ENCODE measurements at regions not wholly inside any gene's neighbourhood (a gene's known extent, or its start where the extent isn't known, plus 50 kb on each side); places are given as distances from the start of the nearest gene placed in this dataset.
A peak's percentile ranks its signal among the peaks of the same experiment; 100 is the strongest.
"Not testable (repeated sequence)": the region's sequence is repeated elsewhere in the genome, so short reads cannot be mapped to it uniquely, and the experiment has no call there.

- DNase-seq = no peak
Measured at GRCh38 chr9:34783951-34784487, 74.1 kb upstream of the CCL21 start.

GRCh38 chr9:34782372-34782771 is 72.4 kb upstream of the CCL21 start:
- DNase-seq = no peak

GRCh38 chr9:34777666-34778065 is 67.7 kb upstream of the CCL21 start:
- no peak for DNase-seq

GRCh38 chr9:34773955-34774354 is 64.0 kb upstream of the CCL21 start:
- DNase-seq = no peak

- DNase-seq = no peak
Measured at GRCh38 chr9:34773306-34773910, 63.5 kb upstream of the CCL21 start.

GRCh38 chr9:34771007-34771406 is 61.1 kb upstream of the CCL21 start:
- no peak for DNase-seq

- DNase-seq = not testable (repeated sequence)
Measured at GRCh38 chr9:34767087-34767486, 57.2 kb upstream of the CCL21 start.

- peak in 3 of 5 donors; percentile 8 to 23 (median 18) for DNase-seq
Measured at GRCh38 chr9:34760196-34761040, 50.5 kb upstream of the CCL21 start.

Data from T-helper 1 cell (primary cell).